GM21423 (cell line): ENCODE measurements at regions not wholly inside any gene's neighbourhood (a gene's known extent, or its start where the extent isn't known, plus 50 kb on each side); places are given as distances from the start of the nearest gene placed in this dataset.
"Not testable (repeated sequence)": the region's sequence is repeated elsewhere in the genome, so short reads cannot be mapped to it uniquely, and the experiment has no call there.

Experiments used
- ATAC-seq: cut with Tn5 transposase; IDR thresholded peaks from one replicate; pipeline ENCODE4 v1.9.1; 2021; ENCODE audit warnings: mild to moderate bottlenecking, moderate library complexity; ENCODE audit not compliant: unreplicated experiment

GRCh38 chr1:182261655-182262054 lies 129.9 kb downstream of the GLUL start:
- ATAC-seq, result no peak

GRCh38 chr1:182260516-182260915 lies 131.1 kb downstream of the GLUL start:
- no peak for ATAC-seq

GRCh38 chr1:182259968-182260367 lies 131.6 kb downstream of the GLUL start:
- ATAC-seq, result no peak

- ATAC-seq, result peak; percentile 77
Measured at GRCh38 chr1:182259229-182259872, 132.2 kb downstream of the GLUL start.

GRCh38 chr1:182257369-182258063 lies 134.1 kb downstream of the GLUL start:
- ATAC-seq, result no peak

GRCh38 chr1:182256931-182257330 lies 134.7 kb downstream of the GLUL start:
- no peak for ATAC-seq

- no peak for ATAC-seq
Measured at GRCh38 chr1:182255494-182255893, 136.1 kb downstream of the GLUL start.

GRCh38 chr1:182253319-182253860 lies 138.2 kb downstream of the GLUL start:
- ATAC-seq, result no peak

GRCh38 chr1:182251561-182251960 lies 140.0 kb downstream of the GLUL start:
- ATAC-seq, result no peak

- peak; percentile 81 for ATAC-seq
Measured at GRCh38 chr1:182249201-182249676, 142.4 kb downstream of the GLUL start.

- ATAC-seq, result peak; percentile 25
Measured at GRCh38 chr1:182248721-182249120, 142.9 kb downstream of the GLUL start.

GRCh38 chr1:182247813-182248212 lies 143.8 kb downstream of the GLUL start:
- ATAC-seq, result not testable (repeated sequence)

GRCh38 chr1:182246783-182247182 lies 144.8 kb downstream of the GLUL start:
- ATAC-seq, result no peak

GRCh38 chr1:182245040-182245439 lies 146.6 kb downstream of the GLUL start:
- no peak for ATAC-seq

GRCh38 chr1:182244451-182244850 lies 147.1 kb downstream of the GLUL start:
- ATAC-seq, result no peak

- ATAC-seq, result no peak
Measured at GRCh38 chr1:182242641-182243040, 148.9 kb downstream of the GLUL start.

GRCh38 chr1:182240085-182240484 lies 151.5 kb downstream of the GLUL start:
- no peak for ATAC-seq

- ATAC-seq, result no peak
Measured at GRCh38 chr1:182238421-182238820, 153.2 kb downstream of the GLUL start.

- no peak for ATAC-seq
Measured at GRCh38 chr1:182237329-182237728, 154.3 kb downstream of the GLUL start.

- ATAC-seq, result no peak
Measured at GRCh38 chr1:182236651-182237077, 154.9 kb downstream of the GLUL start.

- no peak for ATAC-seq
Measured at GRCh38 chr1:182235952-182236650, 155.5 kb downstream of the GLUL start.

- no peak for ATAC-seq
Measured at GRCh38 chr1:182235604-182235951, 156.0 kb downstream of the GLUL start.
